A673 (cell line): ENCODE measurements at regions not wholly inside any gene's neighbourhood (a gene's known extent, or its start where the extent isn't known, plus 50 kb on each side); places are given as distances from the start of the nearest gene placed in this dataset.
"Not testable (repeated sequence)": the region's sequence is repeated elsewhere in the genome, so short reads cannot be mapped to it uniquely, and the experiment has no call there.

Experiments used
- BruUV-seq: library from RNA; stranded (reverse); fragments of 400-500 nt; replicated peaks from 2 replicates; lab custom pipeline; 2021; lab: Mats Ljungman, UMichigan
- CTCF ChIA-PET: fragments of 300-600 bp; sonication (Branson Sonifier 250); formaldehyde crosslinking; loops from one replicate; lab custom pipeline; 2022; ENCODE audit warnings: antibody characterized with exemption; lab: Charles Lee
- POLR2A ChIA-PET: fragments of 300-600 bp; sonication (Branson Sonifier 250); formaldehyde crosslinking; loops from one replicate; lab custom pipeline; 2022; ENCODE audit warnings: antibody characterized with exemption; ENCODE audit not compliant: low non-redundant PET; lab: Charles Lee
- DNase-seq: peaks from one replicate; pipeline ENCODE4 v3.0.0-alpha.2; 2015; ENCODE audit warnings: low spot score
- H3K27ac ChIP-seq: fragments of 200-600 bp; sonication (generic); 2 replicates; pipeline ENCODE4 v1.5.1; 2016; ENCODE audit warnings: mixed run types, low read depth, mild to moderate bottlenecking, mixed read lengths, antibody characterized with exemption, low read length; ENCODE audit not compliant: poor library complexity, severe bottlenecking
- H3K27me3 ChIP-seq: fragments of 200-600 bp; sonication (generic); replicated peaks from 2 replicates; pipeline ENCODE4 v1.6.1; 2017; ENCODE audit warnings: mixed run types, low read depth, mild to moderate bottlenecking, mixed read lengths, antibody characterized with exemption, low read length; ENCODE audit not compliant: insufficient read depth, poor library complexity
- H3K36me3 ChIP-seq: fragments of 200-600 bp; sonication (generic); 2 replicates; pipeline ENCODE4 v1.6.1; 2016; ENCODE audit warnings: mixed run types, mild to moderate bottlenecking, mixed read lengths, antibody characterized with exemption, low read length; ENCODE audit not compliant: insufficient read depth, poor library complexity, severe bottlenecking
- H3K4me1 ChIP-seq: fragments of 200-600 bp; sonication (generic); 2 replicates; pipeline ENCODE4 v1.6.1; 2017; ENCODE audit warnings: mixed run types, mild to moderate bottlenecking, mixed read lengths, antibody characterized with exemption, low read length; ENCODE audit not compliant: insufficient read depth, poor library complexity, severe bottlenecking
- H3K4me3 ChIP-seq: fragments of 200-600 bp; sonication (generic); 2 replicates; pipeline ENCODE4 v1.5.1; 2016; ENCODE audit warnings: low read depth, mixed run types, mild to moderate bottlenecking, mixed read lengths, low read length; ENCODE audit not compliant: poor library complexity, severe bottlenecking
- H3K9me3 ChIP-seq: fragments of 200-600 bp; sonication (generic); 2 replicates; pipeline ENCODE4 v1.6.1; 2016; ENCODE audit warnings: mixed run types, low read depth, mild to moderate bottlenecking, mixed read lengths, antibody characterized with exemption, low read length; ENCODE audit not compliant: poor library complexity, severe bottlenecking
- CTCF ChIP-seq: fragments of 300-800, 200-600 bp; sonication (generic); conservative IDR thresholded peaks from 2 replicates; pipeline ENCODE4 v1.5.1; 2017; ENCODE audit warnings: low read depth, mild to moderate bottlenecking, antibody characterized with exemption, low read length, moderate library complexity, mixed read lengths
- EZH2 ChIP-seq: fragments of 200-600 bp; sonication (generic); IDR thresholded peaks from 2 replicates; pipeline ENCODE4 v1.6.1; 2017; ENCODE audit warnings: borderline replicate concordance, low read depth, mild to moderate bottlenecking, mixed read lengths, antibody characterized with exemption, low read length; ENCODE audit not compliant: poor library complexity, severe bottlenecking
- intact Hi-C: fragments of 100-400 bp; cut with micrococcal nuclease; formaldehyde crosslinking; loops from one replicate; pipeline ENCODE4 v1.10.0; 2022; ENCODE audit not compliant: unreplicated experiment

GRCh38 chrX:45619290-45619689 is 418.6 kb upstream of the DIPK2B start:
- no TSS peak for BruUV-seq
- CTCF ChIA-PET = no interaction called here
- TF ChIP-seq CTCF = no peak
- no peak for TF ChIP-seq EZH2
- H3K27me3 ChIP-seq = no peaks in the 10 kb centered on the region
- H3K4me3 ChIP-seq = no peak overlapping the region
- POLR2A ChIA-PET = no interaction called here
- DNase-seq = peak; percentile 74
- H3K27ac ChIP-seq = no peak overlapping the region
- peaks cover 3% of the 10 kb centered on the region for H3K9me3 ChIP-seq
- peaks cover 7% of the 10 kb centered on the region for H3K4me1 ChIP-seq
- H3K36me3 ChIP-seq = no peaks in the 10 kb centered on the region
- intact Hi-C loops = no loop called here

GRCh38 chrX:45615591-45615990 is 414.9 kb upstream of the DIPK2B start:
- H3K27me3 ChIP-seq, H3K4me1 ChIP-seq, H3K4me3 ChIP-seq, CTCF ChIA-PET, DNase-seq, POLR2A ChIA-PET, intact Hi-C loops, H3K36me3 ChIP-seq, BruUV-seq, H3K9me3 ChIP-seq, H3K27ac ChIP-seq: not testable (repeated sequence)

DNA sequence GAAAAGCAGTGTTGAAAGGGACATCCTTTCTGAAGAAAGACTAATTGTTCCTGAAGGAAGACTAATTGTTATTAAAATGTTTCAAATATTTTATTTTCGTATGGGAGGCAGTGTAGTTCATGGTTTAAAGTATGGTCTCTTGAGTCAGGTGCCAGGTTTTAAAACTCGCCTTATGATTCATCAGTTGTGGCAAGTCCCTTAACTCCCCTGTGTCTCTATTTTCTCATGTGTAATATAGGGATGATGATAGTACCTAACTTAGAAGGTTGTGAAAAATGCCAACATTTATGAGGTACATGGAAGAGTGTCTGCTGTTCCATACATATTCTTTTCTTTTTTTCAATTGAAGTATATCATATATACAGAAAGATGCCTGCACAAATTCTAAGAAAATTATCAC is 414.2 kb upstream of the DIPK2B start:
- peaks cover 4% of the 10 kb centered on the region for H3K4me1 ChIP-seq
- no peaks in the 10 kb centered on the region for H3K27me3 ChIP-seq
- no peaks in the 10 kb centered on the region for H3K36me3 ChIP-seq
- DNase-seq = no peak
- H3K27ac ChIP-seq = no peak overlapping the region
- no TSS peak for BruUV-seq
- CTCF ChIA-PET = no interaction called here
- intact Hi-C loops = no loop called here
- TF ChIP-seq CTCF (no peak), EZH2 (no peak)
- peaks cover 7% of the 10 kb centered on the region for H3K9me3 ChIP-seq
- H3K4me3 ChIP-seq = no peak overlapping the region
- POLR2A ChIA-PET = no interaction called here

DNA sequence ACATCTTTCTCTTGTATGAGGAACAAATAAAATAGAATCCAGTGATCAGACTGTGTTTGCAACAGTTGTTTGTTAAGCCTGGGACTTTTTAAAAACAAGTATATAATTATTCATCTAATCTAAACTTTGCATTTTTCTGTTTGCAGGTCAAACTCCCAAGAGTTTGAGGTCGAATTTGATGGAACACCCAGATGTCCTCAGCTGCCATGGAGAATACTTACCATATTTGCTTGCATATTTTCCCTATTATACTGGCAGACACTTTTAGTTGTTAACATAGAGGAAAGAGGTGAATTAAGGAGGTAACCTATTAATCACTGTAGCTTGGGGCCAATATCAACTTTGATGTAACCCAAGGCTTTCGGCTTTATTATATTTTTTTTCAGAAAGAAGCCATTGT is 401.5 kb upstream of the DIPK2B start:
- Histone ChIP-seq H3K9me3 (no peaks in the 10 kb centered on the region), H3K27me3 (no peaks in the 10 kb centered on the region), H3K4me3 (no peak overlapping the region), H3K4me1 (no peaks in the 10 kb centered on the region), H3K36me3 (no peaks in the 10 kb centered on the region), H3K27ac (no peak overlapping the region)
- no TSS peak for BruUV-seq
- ChIA-PET POLR2A (no interaction called here), CTCF (no interaction called here)
- TF ChIP-seq EZH2 (no peak), CTCF (no peak)
- intact Hi-C loops = no loop called here
- DNase-seq = no peak
